ENCODE measurements at regions not wholly inside any gene's neighbourhood (a gene's known extent, or its start where the extent isn't known, plus 50 kb on each side); places are given as distances from the start of the nearest gene placed in this dataset.

DNA sequence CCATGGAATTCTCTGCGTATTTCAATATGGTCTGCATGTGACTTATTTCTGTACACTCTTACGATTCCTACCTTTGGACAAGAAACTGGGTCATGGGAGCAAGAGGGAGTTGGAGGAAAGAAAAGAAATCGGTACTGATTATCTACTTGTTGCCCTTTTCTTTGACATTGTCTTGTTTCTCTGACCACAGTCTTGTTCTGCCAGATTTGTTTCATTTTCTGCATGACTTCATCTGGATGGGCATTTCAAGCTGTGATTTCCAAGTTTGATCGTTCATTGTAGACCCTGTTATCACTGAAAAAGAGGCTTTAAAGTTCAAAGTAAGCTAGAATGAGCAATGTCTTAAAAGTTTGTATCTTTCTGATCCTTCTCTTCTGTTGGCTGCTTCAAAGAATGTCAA is 2186.3 kb upstream of the CELF4 start:
- no peak overlapping the region for H3K4me3 Mint-ChIP-seq (ENCODE audit: unreplicated experiment)
- no peaks in the 10 kb centered on the region for H3K9me3 Mint-ChIP-seq (ENCODE audit: unreplicated experiment)
- TF ChIP-seq, protein P1, sequence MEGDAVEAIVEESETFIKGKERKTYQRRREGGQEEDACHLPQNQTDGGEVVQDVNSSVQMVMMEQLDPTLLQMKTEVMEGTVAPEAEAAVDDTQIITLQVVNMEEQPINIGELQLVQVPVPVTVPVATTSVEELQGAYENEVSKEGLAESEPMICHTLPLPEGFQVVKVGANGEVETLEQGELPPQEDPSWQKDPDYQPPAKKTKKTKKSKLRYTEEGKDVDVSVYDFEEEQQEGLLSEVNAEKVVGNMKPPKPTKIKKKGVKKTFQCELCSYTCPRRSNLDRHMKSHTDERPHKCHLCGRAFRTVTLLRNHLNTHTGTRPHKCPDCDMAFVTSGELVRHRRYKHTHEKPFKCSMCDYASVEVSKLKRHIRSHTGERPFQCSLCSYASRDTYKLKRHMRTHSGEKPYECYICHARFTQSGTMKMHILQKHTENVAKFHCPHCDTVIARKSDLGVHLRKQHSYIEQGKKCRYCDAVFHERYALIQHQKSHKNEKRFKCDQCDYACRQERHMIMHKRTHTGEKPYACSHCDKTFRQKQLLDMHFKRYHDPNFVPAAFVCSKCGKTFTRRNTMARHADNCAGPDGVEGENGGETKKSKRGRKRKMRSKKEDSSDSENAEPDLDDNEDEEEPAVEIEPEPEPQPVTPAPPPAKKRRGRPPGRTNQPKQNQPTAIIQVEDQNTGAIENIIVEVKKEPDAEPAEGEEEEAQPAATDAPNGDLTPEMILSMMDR (IDR thresholded peaks at IDR 0.05; ENCODE audit: unreplicated experiment): no peak
- no peaks in the 10 kb centered on the region for H3K27me3 Mint-ChIP-seq (ENCODE audit: insufficient read depth, unreplicated experiment)
- H3K27ac Mint-ChIP-seq (ENCODE audit: low read depth, unreplicated experiment): no peak overlapping the region
- no peaks in the 10 kb centered on the region for H3K36me3 Mint-ChIP-seq (ENCODE audit: insufficient read depth, unreplicated experiment)
- no peak for DNase-seq (ENCODE audit: unreplicated experiment)
- ChIA-PET POLR2A (no interaction called here), CTCF (no interaction called here)
- intact Hi-C loops (cut with micrococcal nuclease): no loop called here
- no TSS peak for BruUV-seq (replicated peaks)
- H3K4me1 Mint-ChIP-seq (ENCODE audit: insufficient read depth, unreplicated experiment): peaks cover 7% of the 10 kb centered on the region

DNA sequence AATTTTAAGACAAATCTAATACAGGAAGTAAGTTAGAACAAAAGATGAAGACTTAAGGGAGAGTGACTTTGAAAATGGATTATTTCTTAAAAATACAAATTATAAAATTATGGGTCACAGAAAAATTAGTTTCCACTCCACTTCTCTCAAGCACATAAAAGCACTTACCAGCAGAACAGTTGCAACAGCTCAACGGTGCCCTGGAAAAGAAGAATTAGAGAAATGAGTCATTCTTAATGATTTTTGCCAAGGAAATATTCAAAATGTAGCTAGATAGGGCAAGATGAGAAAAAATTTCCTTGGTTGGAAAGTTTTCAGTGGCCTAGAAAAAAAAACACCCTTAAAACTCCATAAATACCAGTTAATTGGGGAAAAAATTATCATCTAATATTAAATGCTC is 2185.6 kb upstream of the CELF4 start:
- no peak overlapping the region for H3K4me3 Mint-ChIP-seq (ENCODE audit: unreplicated experiment)
- TF ChIP-seq, protein P1 (IDR thresholded peaks at IDR 0.05; ENCODE audit: unreplicated experiment): no peak
- no peaks in the 10 kb centered on the region for H3K9me3 Mint-ChIP-seq (ENCODE audit: unreplicated experiment)
- H3K36me3 Mint-ChIP-seq (ENCODE audit: insufficient read depth, unreplicated experiment): no peaks in the 10 kb centered on the region
- H3K4me1 Mint-ChIP-seq (ENCODE audit: insufficient read depth, unreplicated experiment): peaks cover 9% of the 10 kb centered on the region
- H3K27ac Mint-ChIP-seq (ENCODE audit: low read depth, unreplicated experiment): no peak overlapping the region
- H3K27me3 Mint-ChIP-seq (ENCODE audit: insufficient read depth, unreplicated experiment): no peaks in the 10 kb centered on the region
- no TSS peak for BruUV-seq (replicated peaks)
- intact Hi-C loops (cut with micrococcal nuclease): no loop called here
- ChIA-PET CTCF (no interaction called here), POLR2A (no interaction called here)
- no peak for DNase-seq (ENCODE audit: unreplicated experiment)

DNA sequence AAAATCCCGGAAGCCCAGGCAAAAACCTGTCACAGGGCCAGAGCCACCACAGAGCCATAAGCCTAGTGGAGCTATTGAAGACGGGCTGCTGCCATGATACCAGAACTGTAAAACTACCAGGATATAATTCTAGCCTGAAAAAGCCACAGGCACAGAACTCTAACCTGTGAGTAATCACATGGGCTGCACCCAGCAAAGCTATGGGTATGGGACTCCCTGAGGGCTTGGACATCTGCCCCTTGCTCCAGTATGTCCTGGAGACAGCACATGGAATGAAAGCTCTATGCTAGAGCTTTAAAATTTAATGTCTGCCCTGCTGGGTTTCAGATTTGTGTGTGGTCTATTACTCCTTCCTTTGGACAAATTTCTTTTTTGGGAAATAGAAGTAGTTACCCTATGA is 2183.6 kb upstream of the CELF4 start:
- no peak for DNase-seq (ENCODE audit: unreplicated experiment)
- Mint-ChIP-seq H3K36me3 (ENCODE audit: insufficient read depth, unreplicated experiment) (no peaks in the 10 kb centered on the region), H3K4me3 (ENCODE audit: unreplicated experiment) (no peak overlapping the region), H3K27me3 (ENCODE audit: insufficient read depth, unreplicated experiment) (no peaks in the 10 kb centered on the region), H3K27ac (ENCODE audit: low read depth, unreplicated experiment) (no peak overlapping the region), H3K9me3 (ENCODE audit: unreplicated experiment) (no peaks in the 10 kb centered on the region), H3K4me1 (ENCODE audit: insufficient read depth, unreplicated experiment) (peaks cover 7% of the 10 kb centered on the region)
- POLR2A ChIA-PET: no interaction called here
- no TSS peak for BruUV-seq (replicated peaks)
- TF ChIP-seq, protein P1 (IDR thresholded peaks at IDR 0.05; ENCODE audit: unreplicated experiment): no peak
- CTCF ChIA-PET: no interaction called here
- intact Hi-C loops (cut with micrococcal nuclease): no loop called here

DNA sequence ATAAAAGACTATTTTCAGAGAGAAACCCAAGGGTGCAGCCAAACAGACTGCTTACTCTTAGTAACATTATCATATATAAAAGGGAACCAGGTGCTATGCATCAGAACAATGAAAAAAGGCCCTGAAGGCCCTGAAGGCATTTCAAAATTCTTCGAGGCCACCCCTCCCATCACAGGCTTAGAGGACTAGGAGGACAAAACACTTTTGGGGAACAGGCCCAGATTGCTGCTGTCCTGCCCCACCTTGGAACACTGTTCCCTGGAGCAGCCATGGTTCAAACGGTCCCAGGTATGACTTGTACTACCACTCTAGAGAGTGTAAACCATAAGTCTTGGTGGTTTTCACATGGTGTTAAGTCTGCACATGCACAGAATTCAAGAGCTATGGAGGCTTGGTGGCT is 2183.1 kb upstream of the CELF4 start:
- POLR2A ChIA-PET: no interaction called here
- no peak overlapping the region for H3K27ac Mint-ChIP-seq (ENCODE audit: low read depth, unreplicated experiment)
- TF ChIP-seq, protein P1 (IDR thresholded peaks at IDR 0.05; ENCODE audit: unreplicated experiment): no peak
- H3K36me3 Mint-ChIP-seq (ENCODE audit: insufficient read depth, unreplicated experiment): no peaks in the 10 kb centered on the region
- H3K4me1 Mint-ChIP-seq (ENCODE audit: insufficient read depth, unreplicated experiment): peaks cover 7% of the 10 kb centered on the region
- H3K4me3 Mint-ChIP-seq (ENCODE audit: unreplicated experiment): no peak overlapping the region
- CTCF ChIA-PET: no interaction called here
- no peaks in the 10 kb centered on the region for H3K27me3 Mint-ChIP-seq (ENCODE audit: insufficient read depth, unreplicated experiment)
- intact Hi-C loops (cut with micrococcal nuclease): no loop called here
- H3K9me3 Mint-ChIP-seq (ENCODE audit: unreplicated experiment): no peaks in the 10 kb centered on the region
- no peak for DNase-seq (ENCODE audit: unreplicated experiment)
- BruUV-seq (replicated peaks): no TSS peak

Measured in MCF 10A (cell line).